Neural cell (in vitro differentiated cells): ENCODE measurements at regions not wholly inside any gene's neighbourhood (a gene's known extent, or its start where the extent isn't known, plus 50 kb on each side); places are given as distances from the start of the nearest gene placed in this dataset.

Source experiments
- H2AFZ ChIP-seq: fragments of 200-600, 300-800 bp; sonication (generic), shearing (Covaris generic); 2 replicates; pipeline ENCODE4 v1.6.0; 2014; ENCODE audit warnings: low read depth, mild to moderate bottlenecking, antibody characterized with exemption, low read length, moderate library complexity
- H3F3A ChIP-seq: fragments of 200-600 bp; shearing (Covaris generic); 2 replicates; pipeline ENCODE4 v1.6.1; 2016; ENCODE audit warnings: mild to moderate bottlenecking, moderate library complexity, mixed read lengths, antibody characterized with exemption, low read length; ENCODE audit not compliant: insufficient read depth, poor library complexity, severe bottlenecking
- H3K27ac ChIP-seq: fragments of 200-600, 300-800 bp; sonication (generic), shearing (Covaris generic); 2 replicates; pipeline ENCODE4 v1.5.1; 2014; ENCODE audit warnings: mild to moderate bottlenecking, low read length, moderate library complexity
- H3K27me3 ChIP-seq: fragments of 300-800, 200-600 bp; sonication (generic), shearing (Covaris generic); 2 replicates; pipeline ENCODE4 v1.6.0; 2014; ENCODE audit warnings: mild to moderate bottlenecking, low read depth, low read length, moderate library complexity; ENCODE audit not compliant: insufficient read depth
- H3K36me3 ChIP-seq: fragments of 300-800, 200-600 bp; sonication (generic), shearing (Covaris generic); 2 replicates; pipeline ENCODE4 v1.5.1; 2014; ENCODE audit warnings: mild to moderate bottlenecking, antibody characterized with exemption, low read length, moderate library complexity; ENCODE audit not compliant: insufficient read depth
- H3K4me2 ChIP-seq: fragments of 300-800, 200-600 bp; sonication (generic), shearing (Covaris generic); 2 replicates; pipeline ENCODE4 v1.6.0; 2014; ENCODE audit warnings: mild to moderate bottlenecking, low read length
- H3K4me3 ChIP-seq: fragments of 300-800, 200-600 bp; sonication (generic), shearing (Covaris generic); 2 replicates; pipeline ENCODE4 v1.5.1; 2014; ENCODE audit warnings: mild to moderate bottlenecking, low read length, moderate library complexity
- H3K79me2 ChIP-seq: fragments of 200-600 bp; shearing (Covaris generic); replicated peaks from 2 replicates; pipeline ENCODE4 v1.6.0; 2014; ENCODE audit warnings: mild to moderate bottlenecking, low read length, moderate library complexity; ENCODE audit not compliant: insufficient read depth
- H3K9ac ChIP-seq: fragments of 300-800, 200-600 bp; sonication (generic), shearing (Covaris generic); 2 replicates; pipeline ENCODE4 v1.6.1; 2016; ENCODE audit warnings: mild to moderate bottlenecking, low read length, mixed read lengths
- H3K9me2 ChIP-seq: fragments of 200-600 bp; shearing (Covaris generic); 2 replicates; pipeline ENCODE4 v1.6.1; 2016; ENCODE audit warnings: mild to moderate bottlenecking, low read length, mixed read lengths; ENCODE audit not compliant: insufficient read depth
- H3K9me3 ChIP-seq: fragments of 200-600, 300-800 bp; sonication (generic), shearing (Covaris generic); 2 replicates; pipeline ENCODE4 v1.6.1; 2016; ENCODE audit warnings: mild to moderate bottlenecking, mixed run types, low read length, moderate library complexity, mixed read lengths
- H4K20me1 ChIP-seq: fragments of 200-600 bp; shearing (Covaris generic); 2 replicates; pipeline ENCODE4 v1.6.1; 2016; ENCODE audit warnings: mild to moderate bottlenecking, mixed run types; ENCODE audit not compliant: insufficient read depth
- CTCF ChIP-seq: fragments of 450-650 bp; IDR thresholded peaks from 2 replicates; pipeline ENCODE4 v1.5.1; 2014; ENCODE audit warnings: antibody characterized with exemption, mild to moderate bottlenecking, moderate library complexity; ENCODE audit not compliant: poor library complexity, severe bottlenecking
- EP300 ChIP-seq: fragments of 450-650 bp; conservative IDR thresholded peaks from 2 replicates; pipeline ENCODE4 v1.6.1; 2014; ENCODE audit warnings: antibody characterized with exemption, mild to moderate bottlenecking, moderate library complexity; ENCODE audit not compliant: poor library complexity, severe bottlenecking
- EZH2 ChIP-seq: fragments of 200-600, 300-800 bp; shearing (Covaris generic), sonication (generic); IDR thresholded peaks from 2 replicates; pipeline ENCODE4 v1.6.1; 2014; ENCODE audit warnings: antibody characterized with exemption, low read length, borderline replicate concordance, mild to moderate bottlenecking; ENCODE audit not compliant: insufficient read depth, poor library complexity, severe bottlenecking
- MXI1 ChIP-seq: fragments of 450-650 bp; conservative IDR thresholded peaks from 2 replicates; pipeline ENCODE4 v1.6.1; 2014; ENCODE audit warnings: antibody characterized with exemption, mild to moderate bottlenecking; ENCODE audit not compliant: poor library complexity, severe bottlenecking
- POLR2AphosphoS5 ChIP-seq: IDR thresholded peaks from 2 replicates; pipeline ENCODE4 v1.6.1; 2012
- RAD21 ChIP-seq: fragments of 450-650 bp; conservative IDR thresholded peaks from 2 replicates; pipeline ENCODE4 v1.6.1; 2014; ENCODE audit warnings: antibody characterized with exemption, mild to moderate bottlenecking, moderate library complexity
- REST ChIP-seq: IDR thresholded peaks from 2 replicates; pipeline ENCODE4 v1.6.1; 2012; ENCODE audit warnings: borderline replicate concordance
- SMC3 ChIP-seq: fragments of 450-650 bp; conservative IDR thresholded peaks from 2 replicates; pipeline ENCODE4 v1.6.1; 2014; ENCODE audit warnings: antibody characterized with exemption, mild to moderate bottlenecking, moderate library complexity; ENCODE audit not compliant: poor library complexity
- TAF1 ChIP-seq: IDR thresholded peaks from 2 replicates; pipeline ENCODE4 v1.6.1; 2012; ENCODE audit warnings: low read depth

- H3K27ac ChIP-seq, result no peak overlapping the region
Measured at GRCh38 chr14:50002926-50003212, 110.0 kb downstream of the ARF6 start.

GRCh38 chr14:50003213-50004021 lies 110.5 kb downstream of the ARF6 start:
- no peaks in the 10 kb centered on the region for H3K79me2 ChIP-seq
- no peak overlapping the region for H3K4me2 ChIP-seq
- H3K36me3 ChIP-seq, result no peaks in the 10 kb centered on the region
- H2AFZ ChIP-seq, result no peak overlapping the region
- no peaks in the 10 kb centered on the region for H3K9me2 ChIP-seq
- no peak overlapping the region for H3K9ac ChIP-seq
- no peak overlapping the region for H3K27ac ChIP-seq
- peaks cover 29% of the 10 kb centered on the region for H3K27me3 ChIP-seq
- H3K4me3 ChIP-seq, result peak overlapping the region; percentile 56
- no peaks in the 10 kb centered on the region for H3F3A ChIP-seq
- no peaks in the 10 kb centered on the region for H4K20me1 ChIP-seq
- H3K9me3 ChIP-seq, result no peaks in the 10 kb centered on the region
- TF ChIP-seq TAF1, result no peak
- TF ChIP-seq EZH2, result no peak
- no peak for TF ChIP-seq EP300
- no peak for TF ChIP-seq RAD21
- no peak for TF ChIP-seq MXI1
- no peak for TF ChIP-seq POLR2AphosphoS5
- no peak for TF ChIP-seq CTCF

More at GRCh38 chr14:50002926-50003212, 110.0 kb downstream of the ARF6 start:
- Histone ChIP-seq H3K9me2 (no peaks in the 10 kb centered on the region), H4K20me1 (no peaks in the 10 kb centered on the region), H3K9ac (no peak overlapping the region), H3K9me3 (no peaks in the 10 kb centered on the region), H3K4me2 (no peak overlapping the region), H2AFZ (no peak overlapping the region), H3K27me3 (peaks cover 29% of the 10 kb centered on the region), H3K4me3 (peak overlapping the region; percentile 56), H3F3A (no peaks in the 10 kb centered on the region), H3K79me2 (no peaks in the 10 kb centered on the region), H3K36me3 (no peaks in the 10 kb centered on the region)
- no peak for TF ChIP-seq EZH2
- TF ChIP-seq CTCF, result no peak
- TF ChIP-seq RAD21, result no peak
- no peak for TF ChIP-seq MXI1
- no peak for TF ChIP-seq TAF1
- TF ChIP-seq POLR2AphosphoS5, result no peak
- no peak for TF ChIP-seq SMC3
- no peak for TF ChIP-seq EP300
- no peak for TF ChIP-seq REST
